AG04449 (cell line): ENCODE measurements at regions not wholly inside any gene's neighbourhood (a gene's known extent, or its start where the extent isn't known, plus 50 kb on each side); places are given as distances from the start of the nearest gene placed in this dataset.

Source experiments
- CTCF ChIA-PET: fragments of 350-600 bp; formaldehyde crosslinking; extraction: SDS; loops from one replicate; lab custom pipeline; 2021; ENCODE audit warnings: antibody characterized with exemption; lab: Yijun Ruan, JAX
- POLR2A ChIA-PET: fragments of 400-600, 350-600 bp; formaldehyde crosslinking; extraction: SDS; loops from one replicate; lab custom pipeline; 2020; ENCODE audit warnings: antibody characterized with exemption, inconsistent platforms; lab: Yijun Ruan, JAX
- DNase-seq: peaks from one replicate; pipeline ENCODE4 v3.0.0-alpha.2; 2010; ENCODE audit warnings: low read depth, low spot score
- H3K4me3 ChIP-seq: 2 replicates; pipeline ENCODE4 v1.5.1; 2011; ENCODE audit warnings: low read depth, mild to moderate bottlenecking, control low read depth, low read length
- TF ChIP-seq, protein P1 (sequence below): IDR thresholded peaks from one replicate; pipeline ENCODE4 v1.5.1; 2011; ENCODE audit warnings: mild to moderate bottlenecking, moderate library complexity, low read length, control low read depth, inconsistent platforms; ENCODE audit not compliant: insufficient read depth; ENCODE audit errors: missing control alignments

DNA sequence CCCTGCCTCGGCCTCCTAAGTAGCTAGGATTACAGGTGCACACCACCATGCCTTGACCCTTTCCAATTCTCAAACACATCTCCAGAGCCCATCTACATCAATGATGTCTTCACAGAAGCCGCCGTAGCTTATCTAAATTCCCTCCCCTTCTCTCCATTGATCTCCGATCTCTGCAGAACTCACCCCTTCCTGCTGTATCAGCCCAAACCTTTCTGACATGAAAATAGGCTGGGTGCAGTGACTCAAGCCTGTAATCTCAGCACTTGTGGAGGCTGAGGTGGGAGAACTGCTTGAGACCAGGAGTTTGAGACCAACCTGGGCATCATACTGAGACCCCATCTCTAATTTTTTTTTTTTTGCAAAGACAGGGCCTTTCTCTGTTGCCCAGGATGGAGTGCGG lies 406.6 kb upstream of the AMELY start:
- ChIA-PET CTCF (no interaction called here), POLR2A (no interaction called here)
- H3K4me3 ChIP-seq = no peak overlapping the region
- TF ChIP-seq, protein P1, sequence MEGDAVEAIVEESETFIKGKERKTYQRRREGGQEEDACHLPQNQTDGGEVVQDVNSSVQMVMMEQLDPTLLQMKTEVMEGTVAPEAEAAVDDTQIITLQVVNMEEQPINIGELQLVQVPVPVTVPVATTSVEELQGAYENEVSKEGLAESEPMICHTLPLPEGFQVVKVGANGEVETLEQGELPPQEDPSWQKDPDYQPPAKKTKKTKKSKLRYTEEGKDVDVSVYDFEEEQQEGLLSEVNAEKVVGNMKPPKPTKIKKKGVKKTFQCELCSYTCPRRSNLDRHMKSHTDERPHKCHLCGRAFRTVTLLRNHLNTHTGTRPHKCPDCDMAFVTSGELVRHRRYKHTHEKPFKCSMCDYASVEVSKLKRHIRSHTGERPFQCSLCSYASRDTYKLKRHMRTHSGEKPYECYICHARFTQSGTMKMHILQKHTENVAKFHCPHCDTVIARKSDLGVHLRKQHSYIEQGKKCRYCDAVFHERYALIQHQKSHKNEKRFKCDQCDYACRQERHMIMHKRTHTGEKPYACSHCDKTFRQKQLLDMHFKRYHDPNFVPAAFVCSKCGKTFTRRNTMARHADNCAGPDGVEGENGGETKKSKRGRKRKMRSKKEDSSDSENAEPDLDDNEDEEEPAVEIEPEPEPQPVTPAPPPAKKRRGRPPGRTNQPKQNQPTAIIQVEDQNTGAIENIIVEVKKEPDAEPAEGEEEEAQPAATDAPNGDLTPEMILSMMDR = no peak
- DNase-seq = no peak

DNA sequence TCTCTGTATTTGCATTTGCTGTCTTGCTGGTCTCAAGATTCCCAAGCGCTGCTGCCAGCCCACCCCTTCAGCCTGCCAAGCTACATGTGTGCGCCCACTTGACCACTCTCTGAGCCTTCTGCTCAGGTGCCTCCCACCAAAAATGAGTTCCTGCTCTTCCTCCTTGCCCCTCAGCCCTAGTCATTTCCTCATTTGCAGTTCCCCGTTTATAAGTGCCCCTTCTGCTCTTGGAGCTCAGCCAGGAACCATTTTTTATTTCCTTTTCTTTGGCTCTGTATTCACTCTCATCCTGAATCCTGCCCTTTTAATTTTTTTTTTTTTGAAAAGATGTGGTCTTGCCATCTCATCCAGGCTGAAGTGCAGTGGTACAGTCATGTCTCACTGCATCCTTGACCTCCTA lies 406.0 kb upstream of the AMELY start:
- DNase-seq = no peak
- ChIA-PET CTCF (no interaction called here), POLR2A (no interaction called here)
- no peak overlapping the region for H3K4me3 ChIP-seq
- TF ChIP-seq, protein P1 = no peak

DNA sequence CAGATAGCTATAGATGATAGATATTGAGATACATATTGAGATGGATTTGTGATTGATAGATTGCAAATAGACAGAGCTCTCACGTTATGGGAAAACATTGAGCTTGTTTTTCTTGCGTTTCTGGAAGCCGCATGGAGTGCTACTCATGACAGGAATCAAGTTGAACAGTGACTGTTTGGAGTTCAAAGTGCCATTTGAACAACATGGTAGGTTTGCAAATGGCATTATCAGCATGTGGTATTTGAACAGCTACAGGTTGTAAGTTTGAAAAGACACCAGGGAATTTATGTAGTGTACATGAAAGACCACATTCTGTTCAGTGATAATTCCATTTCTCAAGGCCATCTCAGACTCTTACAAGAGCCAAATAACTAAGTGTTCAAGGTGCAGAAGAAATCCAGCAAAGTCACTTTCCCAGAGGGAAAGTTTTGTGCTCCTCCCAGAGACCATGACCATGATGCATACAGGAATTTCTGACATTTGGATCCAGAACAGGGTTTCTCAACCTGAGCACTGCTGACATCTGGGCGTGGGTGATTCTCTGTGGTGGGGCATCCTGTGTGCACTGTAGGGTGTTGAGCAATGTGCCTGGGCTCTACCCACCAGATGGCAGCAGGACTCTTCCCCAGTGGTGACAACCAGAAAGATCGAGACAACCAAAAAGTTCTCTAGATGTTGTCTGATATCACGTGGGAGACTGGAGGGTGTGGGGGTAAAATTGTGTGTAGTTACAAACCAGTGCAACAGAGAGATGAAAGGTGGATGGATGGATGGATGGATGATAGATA lies 399.1 kb upstream of the AMELY start:
- no peak overlapping the region for H3K4me3 ChIP-seq

DNA sequence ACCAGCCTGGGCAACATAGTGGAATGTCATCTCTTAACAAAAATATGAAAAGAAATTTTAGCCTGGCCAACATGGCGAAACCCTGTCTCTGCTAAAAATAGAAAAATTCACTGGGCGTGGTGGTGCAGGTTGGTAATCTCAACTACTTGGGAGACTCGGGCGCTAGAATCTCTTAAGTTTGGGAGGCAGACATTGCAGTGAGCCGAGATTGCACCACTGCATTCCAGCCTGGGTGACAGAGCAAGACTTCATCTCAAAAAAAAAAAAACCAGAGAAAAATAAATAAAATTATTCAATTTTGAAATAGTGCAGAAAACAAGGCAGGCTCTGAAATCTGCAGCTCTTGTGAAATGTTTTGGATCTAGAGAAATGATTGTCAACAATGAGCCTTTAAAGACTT lies 397.3 kb upstream of the AMELY start:
- TF ChIP-seq, protein P1 = no peak
- DNase-seq = no peak
- no peak overlapping the region for H3K4me3 ChIP-seq
- POLR2A ChIA-PET = no interaction called here
- CTCF ChIA-PET = no interaction called here

More for the DNA sequence above, 399.1 kb upstream of the AMELY start:
- TF ChIP-seq, protein P1 = no peak
- no peak for DNase-seq
- POLR2A ChIA-PET = no interaction called here
- CTCF ChIA-PET = no interaction called here

DNA sequence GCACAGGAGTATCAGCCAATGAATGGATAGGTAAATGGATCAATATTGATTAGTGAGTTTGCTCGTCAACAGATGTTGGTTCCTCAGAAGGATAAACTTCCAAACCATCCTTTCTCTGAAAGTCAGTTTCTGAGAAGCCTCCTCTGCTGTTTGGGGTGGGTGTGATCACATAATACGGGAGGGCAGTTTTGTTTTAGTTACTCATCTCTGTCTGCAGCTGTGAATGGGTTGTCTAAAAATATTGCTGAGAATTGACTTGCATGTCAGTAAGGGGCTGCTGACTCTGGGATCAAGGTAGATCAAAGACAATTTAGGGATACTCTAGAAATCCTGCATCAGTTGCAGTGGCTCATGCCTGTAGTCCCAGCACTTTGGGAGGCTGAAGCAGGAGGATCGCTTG lies 390.8 kb upstream of the AMELY start:
- ChIA-PET CTCF (no interaction called here), POLR2A (no interaction called here)
- DNase-seq = no peak
- H3K4me3 ChIP-seq = no peak overlapping the region
- TF ChIP-seq, protein P1 = no peak

DNA sequence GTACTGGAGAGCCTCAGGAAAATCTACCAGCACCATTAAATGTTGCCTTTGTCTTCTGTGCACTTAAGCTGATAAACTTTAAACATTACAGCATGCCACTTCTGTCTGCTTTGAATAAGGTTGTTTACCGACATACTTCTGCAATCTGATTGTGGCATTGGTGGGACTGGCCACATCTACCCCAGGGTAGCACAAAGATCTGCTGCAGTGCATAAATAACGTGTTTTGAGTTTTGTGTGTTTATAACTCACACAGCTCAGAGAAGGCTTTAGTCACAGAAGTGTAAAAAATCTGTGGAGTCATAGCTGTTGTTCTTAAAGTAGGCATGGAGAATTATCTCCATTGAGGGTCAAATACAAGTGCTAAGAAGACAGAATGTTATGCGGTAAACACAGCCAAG lies 388.4 kb upstream of the AMELY start:
- TF ChIP-seq, protein P1 = no peak
- DNase-seq = no peak
- ChIA-PET POLR2A (no interaction called here), CTCF (no interaction called here)
- H3K4me3 ChIP-seq = no peak overlapping the region
